GM23248 (cell line): ENCODE measurements at regions not wholly inside any gene's neighbourhood (a gene's known extent, or its start where the extent isn't known, plus 50 kb on each side); places are given as distances from the start of the nearest gene placed in this dataset.

Experiments
- EZH2 ChIP-seq: fragments of 200-600 bp; sonication (generic); IDR thresholded peaks from 2 replicates; pipeline ENCODE4 v1.6.1; 2018; ENCODE audit warnings: antibody characterized with exemption, mild to moderate bottlenecking; ENCODE audit not compliant: insufficient read depth, poor library complexity, severe bottlenecking
- EZH2phosphoT487 ChIP-seq: fragments of 200-600 bp; sonication (generic); IDR thresholded peaks from 2 replicates; pipeline ENCODE4 v1.6.1; 2018; ENCODE audit warnings: antibody characterized with exemption, moderate library complexity, mild to moderate bottlenecking, low read depth; ENCODE audit not compliant: insufficient read depth

- no peak for TF ChIP-seq EZH2
- no peak for TF ChIP-seq EZH2phosphoT487
Observed at GRCh38 chr9:30140407-30140806, 2244.0 kb upstream of the ACO1 start.
